C1 segment of cervical spinal cord (tissue), 14 donors: ENCODE measurements at regions not wholly inside any gene's neighbourhood (a gene's known extent, or its start where the extent isn't known, plus 50 kb on each side); places are given as distances from the start of the nearest gene placed in this dataset.
"Not testable (repeated sequence)": the region's sequence is repeated elsewhere in the genome, so short reads cannot be mapped to it uniquely, and the experiment has no call there.

Experiments
- DNase-seq, 14 donors: peaks; one replicate each; lab custom pipeline; 2025; lab: John Stamatoyannopoulos, UW

GRCh38 chr2:58635801-58636375, 394.8 kb upstream of the FANCL start:
- no peak for DNase-seq

GRCh38 chr2:58634653-58635370, 393.7 kb upstream of the FANCL start:
- no peak for DNase-seq

GRCh38 chr2:58633613-58634365, 392.7 kb upstream of the FANCL start:
- no peak for DNase-seq

- no peak for DNase-seq
These were observed 390.9 kb upstream of the FANCL start for GRCh38 chr2:58631986-58632385.

GRCh38 chr2:58629545-58630119, 388.5 kb upstream of the FANCL start:
- no peak for DNase-seq

- DNase-seq: no peak
These were observed 379.8 kb upstream of the FANCL start for GRCh38 chr2:58620896-58621295.

- no peak for DNase-seq
These were observed 379.0 kb upstream of the FANCL start for GRCh38 chr2:58620093-58620492.

- DNase-seq: no peak
These were observed 375.8 kb upstream of the FANCL start for GRCh38 chr2:58616961-58617360.

GRCh38 chr2:58614219-58614618, 373.1 kb upstream of the FANCL start:
- DNase-seq: no peak

- DNase-seq: no peak
These were observed 371.8 kb upstream of the FANCL start for GRCh38 chr2:58612973-58613372.

- DNase-seq: no peak
These were observed 368.2 kb upstream of the FANCL start for GRCh38 chr2:58609326-58609725.

GRCh38 chr2:58608146-58608545, 367.0 kb upstream of the FANCL start:
- no peak for DNase-seq

- no peak for DNase-seq
These were observed 366.3 kb upstream of the FANCL start for GRCh38 chr2:58607448-58607847.

- no peak for DNase-seq
These were observed 365.7 kb upstream of the FANCL start for GRCh38 chr2:58606799-58607198.

- no peak for DNase-seq
These were observed 363.0 kb upstream of the FANCL start for GRCh38 chr2:58604096-58604495.

GRCh38 chr2:58601017-58601416, 359.9 kb upstream of the FANCL start:
- DNase-seq: no peak

- no peak for DNase-seq
These were observed 357.0 kb upstream of the FANCL start for GRCh38 chr2:58598171-58598570.

- no peak for DNase-seq
These were observed 354.6 kb upstream of the FANCL start for GRCh38 chr2:58595714-58596113.

- DNase-seq: no peak
These were observed 353.6 kb upstream of the FANCL start for GRCh38 chr2:58594762-58595161.

GRCh38 chr2:58594175-58594574, 353.1 kb upstream of the FANCL start:
- no peak for DNase-seq

GRCh38 chr2:58586178-58586577, 345.1 kb upstream of the FANCL start:
- not testable (repeated sequence) for DNase-seq

- DNase-seq: no peak
These were observed 344.1 kb upstream of the FANCL start for GRCh38 chr2:58585233-58585632.
